OCI-LY7 (cell line): ENCODE measurements at regions not wholly inside any gene's neighbourhood (a gene's known extent, or its start where the extent isn't known, plus 50 kb on each side); places are given as distances from the start of the nearest gene placed in this dataset.

ENCODE experiments used
- BruUV-seq: library from RNA; stranded (reverse); fragments of 400-500 nt; replicated peaks from 2 replicates; lab custom pipeline; 2021; lab: Mats Ljungman, UMichigan
- CTCF ChIA-PET: fragments of 300-600 bp; sonication (Branson Sonifier 250); formaldehyde crosslinking; loops from one replicate; lab custom pipeline; 2022; ENCODE audit warnings: antibody characterized with exemption; ENCODE audit not compliant: unreplicated experiment; lab: Charles Lee
- POLR2A ChIA-PET: fragments of 300-600 bp; sonication (Branson Sonifier 250); formaldehyde crosslinking; loops from one replicate; lab custom pipeline; 2022; ENCODE audit warnings: antibody characterized with exemption; lab: Charles Lee
- DNase-seq: peaks from one replicate; pipeline ENCODE4 v3.0.0-alpha.2; 2015; ENCODE audit warnings: low spot score
- H2AFZ ChIP-seq: fragments of 200-600 bp; sonication (generic), shearing (Covaris generic); 2 replicates; pipeline ENCODE4 v1.6.1; 2014; ENCODE audit warnings: mild to moderate bottlenecking, antibody characterized with exemption, low read length, moderate library complexity
- H3K27ac ChIP-seq: fragments of 200-600 bp; sonication (generic); 2 replicates; pipeline ENCODE4 v1.5.1; 2014; ENCODE audit warnings: mixed run types, low read depth, mild to moderate bottlenecking, moderate library complexity, low read length, inconsistent platforms; ENCODE audit not compliant: poor library complexity, severe bottlenecking
- H3K36me3 ChIP-seq: fragments of 200-600 bp; sonication (generic); 2 replicates; pipeline ENCODE4 v1.6.1; 2014; ENCODE audit warnings: mild to moderate bottlenecking, antibody characterized with exemption, low read length, moderate library complexity, mixed read lengths; ENCODE audit not compliant: insufficient read depth
- H3K4me1 ChIP-seq: fragments of 200-600 bp; sonication (generic); 2 replicates; pipeline ENCODE4 v1.5.1; 2014; ENCODE audit warnings: mild to moderate bottlenecking, low read length; ENCODE audit not compliant: insufficient read depth, poor library complexity, severe bottlenecking
- H3K4me2 ChIP-seq: fragments of 200-600 bp; sonication (generic); 2 replicates; pipeline ENCODE4 v1.6.1; 2014; ENCODE audit warnings: mild to moderate bottlenecking, low read length
- H3K4me3 ChIP-seq: fragments of 200-600 bp; sonication (generic); 2 replicates; pipeline ENCODE4 v1.5.1; 2014; ENCODE audit warnings: mild to moderate bottlenecking, low read depth, low read length; ENCODE audit not compliant: poor library complexity, severe bottlenecking
- H3K79me2 ChIP-seq: fragments of 200-600 bp; sonication (generic); 2 replicates; pipeline ENCODE4 v1.6.1; 2016; ENCODE audit warnings: low read depth, mild to moderate bottlenecking, low read length, moderate library complexity, mixed read lengths; ENCODE audit not compliant: insufficient read depth
- H3K9me2 ChIP-seq: fragments of 200-600 bp; sonication (generic); 2 replicates; pipeline ENCODE4 v1.6.1; 2016; ENCODE audit warnings: mild to moderate bottlenecking, low read length, mixed read lengths; ENCODE audit not compliant: insufficient read depth
- H3K9me3 ChIP-seq: fragments of 200-600 bp; sonication (generic); 2 replicates; pipeline ENCODE4 v1.6.1; 2014; ENCODE audit warnings: mild to moderate bottlenecking, mixed run types, low read length, mixed read lengths
- H4K20me1 ChIP-seq: fragments of 200-600 bp; sonication (generic); 2 replicates; pipeline ENCODE4 v1.6.1; 2014; ENCODE audit warnings: mild to moderate bottlenecking, antibody characterized with exemption, low read length, moderate library complexity, mixed read lengths; ENCODE audit not compliant: insufficient read depth
- EZH2phosphoT487 ChIP-seq: fragments of 200-600 bp; sonication (generic); IDR thresholded peaks from 2 replicates; pipeline ENCODE4 v1.6.1; 2018; ENCODE audit warnings: low read depth, borderline replicate concordance, mild to moderate bottlenecking, mixed run types, antibody characterized with exemption, low read length, moderate library complexity, mixed read lengths
- intact Hi-C: fragments of 100-400 bp; cut with micrococcal nuclease; formaldehyde crosslinking; loops from one replicate; pipeline ENCODE4 v1.10.0; 2022; ENCODE audit not compliant: unreplicated experiment
- TF ChIP-seq, protein P1 (sequence below): fragments of 200-600 bp; sonication (generic); conservative IDR thresholded peaks from 2 replicates; pipeline ENCODE4 v1.5.1; 2014; ENCODE audit warnings: mild to moderate bottlenecking, antibody characterized with exemption, low read length, moderate library complexity, mixed read lengths

DNA sequence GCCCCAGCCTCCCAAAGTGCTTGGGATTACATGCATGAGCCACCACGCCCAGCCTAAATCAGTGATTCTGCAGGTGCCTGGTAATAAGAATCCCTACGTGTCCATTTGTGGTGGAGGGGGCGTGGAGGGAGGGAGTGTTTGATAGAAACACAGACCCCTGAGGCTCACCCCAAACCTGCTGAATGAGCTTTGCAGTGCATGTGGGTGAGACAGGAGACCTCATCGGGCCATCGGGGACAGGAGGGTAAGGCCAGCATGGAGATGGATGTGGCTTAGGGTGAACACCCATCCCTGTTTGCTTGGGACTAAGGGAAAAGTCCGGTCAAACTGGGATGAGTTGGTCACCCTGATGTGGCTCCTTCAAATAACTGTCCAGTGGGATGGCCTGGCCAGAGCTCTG lies 71.3 kb upstream of the ALX4 start:
- Histone ChIP-seq H3K4me3 (no peak overlapping the region), H4K20me1 (no peaks in the 10 kb centered on the region), H3K9me2 (no peaks in the 10 kb centered on the region), H2AFZ (no peak overlapping the region), H3K9me3 (no peaks in the 10 kb centered on the region), H3K4me2 (no peak overlapping the region), H3K36me3 (no peaks in the 10 kb centered on the region), H3K27ac (no peak overlapping the region), H3K79me2 (no peaks in the 10 kb centered on the region), H3K4me1 (no peaks in the 10 kb centered on the region)
- BruUV-seq: no TSS peak
- intact Hi-C loops: no loop called here
- ChIA-PET POLR2A (no interaction called here), CTCF (no interaction called here)
- DNase-seq: no peak
- TF ChIP-seq, protein P1, sequence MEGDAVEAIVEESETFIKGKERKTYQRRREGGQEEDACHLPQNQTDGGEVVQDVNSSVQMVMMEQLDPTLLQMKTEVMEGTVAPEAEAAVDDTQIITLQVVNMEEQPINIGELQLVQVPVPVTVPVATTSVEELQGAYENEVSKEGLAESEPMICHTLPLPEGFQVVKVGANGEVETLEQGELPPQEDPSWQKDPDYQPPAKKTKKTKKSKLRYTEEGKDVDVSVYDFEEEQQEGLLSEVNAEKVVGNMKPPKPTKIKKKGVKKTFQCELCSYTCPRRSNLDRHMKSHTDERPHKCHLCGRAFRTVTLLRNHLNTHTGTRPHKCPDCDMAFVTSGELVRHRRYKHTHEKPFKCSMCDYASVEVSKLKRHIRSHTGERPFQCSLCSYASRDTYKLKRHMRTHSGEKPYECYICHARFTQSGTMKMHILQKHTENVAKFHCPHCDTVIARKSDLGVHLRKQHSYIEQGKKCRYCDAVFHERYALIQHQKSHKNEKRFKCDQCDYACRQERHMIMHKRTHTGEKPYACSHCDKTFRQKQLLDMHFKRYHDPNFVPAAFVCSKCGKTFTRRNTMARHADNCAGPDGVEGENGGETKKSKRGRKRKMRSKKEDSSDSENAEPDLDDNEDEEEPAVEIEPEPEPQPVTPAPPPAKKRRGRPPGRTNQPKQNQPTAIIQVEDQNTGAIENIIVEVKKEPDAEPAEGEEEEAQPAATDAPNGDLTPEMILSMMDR: no peak
- TF ChIP-seq EZH2phosphoT487: no peak

DNA sequence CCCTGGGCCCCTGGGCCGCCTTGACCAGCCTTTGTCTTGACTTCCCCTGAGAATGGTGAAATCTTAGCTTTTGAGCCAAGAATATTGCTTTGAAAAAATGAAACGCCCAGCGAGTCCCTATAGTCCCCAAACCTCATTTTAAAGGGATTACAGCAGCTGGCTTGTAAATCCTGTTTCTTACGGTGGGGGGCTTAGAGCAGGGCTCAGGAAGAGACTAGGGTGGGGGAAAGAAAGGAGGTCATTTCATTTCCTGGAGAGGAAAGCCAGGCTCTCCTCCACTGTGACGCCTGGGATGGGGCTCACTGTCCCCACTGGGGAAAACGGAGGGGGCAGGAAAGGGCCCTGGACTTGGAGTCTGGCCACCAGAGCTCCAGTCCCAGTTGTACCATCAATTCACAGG lies 72.2 kb upstream of the ALX4 start:
- no peak for DNase-seq
- H3K9me2 ChIP-seq: no peaks in the 10 kb centered on the region
- no peak overlapping the region for H3K27ac ChIP-seq
- no peaks in the 10 kb centered on the region for H3K4me1 ChIP-seq
- intact Hi-C loops: no loop called here
- H2AFZ ChIP-seq: no peak overlapping the region
- no peak overlapping the region for H3K4me3 ChIP-seq
- H4K20me1 ChIP-seq: no peaks in the 10 kb centered on the region
- no peak overlapping the region for H3K4me2 ChIP-seq
- H3K9me3 ChIP-seq: no peaks in the 10 kb centered on the region
- TF ChIP-seq, protein P1: no peak
- no peak for TF ChIP-seq EZH2phosphoT487
- no peaks in the 10 kb centered on the region for H3K36me3 ChIP-seq
- no peaks in the 10 kb centered on the region for H3K79me2 ChIP-seq
- no TSS peak for BruUV-seq
- ChIA-PET POLR2A (interaction anchor here (0.6 kb wide), 1 partner anchor 1149 kb away, joined by 3 read pairs; no protein-coding TSS in a partner anchor), CTCF (no interaction called here)

DNA sequence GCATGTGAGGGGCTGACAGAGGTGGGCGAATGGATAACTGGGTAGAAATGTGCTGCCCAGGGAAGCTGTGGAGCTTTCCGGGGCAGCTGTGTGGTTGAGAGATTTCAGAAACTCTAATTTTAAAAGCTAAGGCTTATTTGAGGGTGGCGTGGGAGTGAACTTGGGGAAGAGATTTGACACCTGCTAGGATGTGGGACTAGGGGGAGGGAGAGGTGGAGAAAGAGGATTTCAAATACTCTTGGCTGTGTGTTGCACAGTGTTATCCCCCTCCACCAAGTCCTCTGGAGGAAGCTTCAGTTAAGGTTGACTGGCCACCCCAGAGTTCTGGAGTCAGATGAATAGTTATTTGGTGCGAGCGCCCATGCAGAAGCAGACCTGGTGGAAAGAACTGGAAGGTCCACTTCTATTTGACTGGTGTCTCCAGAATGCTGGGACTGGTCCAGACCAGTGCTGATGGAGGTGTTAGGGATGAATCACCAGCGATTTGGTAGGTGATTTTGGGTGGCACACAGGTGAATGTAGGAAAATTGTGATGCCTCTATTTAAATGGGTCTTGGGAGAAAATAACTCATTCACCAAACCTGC lies 72.8 kb upstream of the ALX4 start:
- Histone ChIP-seq H3K9me3 (no peaks in the 10 kb centered on the region), H3K4me2 (no peak overlapping the region), H3K4me3 (no peak overlapping the region), H3K79me2 (no peaks in the 10 kb centered on the region), H3K36me3 (no peaks in the 10 kb centered on the region), H3K4me1 (no peaks in the 10 kb centered on the region), H2AFZ (no peak overlapping the region), H4K20me1 (no peaks in the 10 kb centered on the region), H3K27ac (no peak overlapping the region), H3K9me2 (no peaks in the 10 kb centered on the region)
- DNase-seq: no peak
- ChIA-PET POLR2A (interaction anchor here (0.6 kb wide), 1 partner anchor 1149 kb away, joined by 3 read pairs; no protein-coding TSS in a partner anchor), CTCF (no interaction called here)
- intact Hi-C loops: no loop called here
- BruUV-seq: no TSS peak
- TF ChIP-seq, protein P1: no peak
- no peak for TF ChIP-seq EZH2phosphoT487
